UCSD-AML1 (cell line): ENCODE measurements at regions not wholly inside any gene's neighbourhood (a gene's known extent, or its start where the extent isn't known, plus 50 kb on each side); places are given as distances from the start of the nearest gene placed in this dataset.
"Not testable (repeated sequence)": the region's sequence is repeated elsewhere in the genome, so short reads cannot be mapped to it uniquely, and the experiment has no call there.

Experiments used
- DNase-seq: peaks from one replicate; lab custom pipeline; 2025; ENCODE audit not compliant: unreplicated experiment; lab: John Stamatoyannopoulos, UW

- no peak for DNase-seq
Observed at GRCh38 chr2:20499387-20499786, 52.5 kb downstream of the RHOB start.

- DNase-seq: no peak
Observed at GRCh38 chr2:20501974-20502373, 55.1 kb downstream of the RHOB start.

- DNase-seq: not testable (repeated sequence)
Observed at GRCh38 chr2:20502496-20502895, 55.6 kb downstream of the RHOB start.

- no peak for DNase-seq
Observed at GRCh38 chr2:20504174-20504573, 57.3 kb downstream of the RHOB start.

- DNase-seq: no peak
Observed at GRCh38 chr2:20506201-20506685, 59.4 kb downstream of the RHOB start.

- no peak for DNase-seq
Observed at GRCh38 chr2:20507166-20507692, 60.4 kb downstream of the RHOB start.

GRCh38 chr2:20507711-20508110, 60.8 kb downstream of the RHOB start:
- no peak for DNase-seq

GRCh38 chr2:20509301-20509769, 62.5 kb downstream of the RHOB start:
- DNase-seq: no peak

- DNase-seq: no peak
Observed at GRCh38 chr2:20509770-20510490, 63.1 kb downstream of the RHOB start.

GRCh38 chr2:20511130-20511529, 64.3 kb downstream of the RHOB start:
- no peak for DNase-seq

GRCh38 chr2:20512061-20512605, 65.3 kb downstream of the RHOB start:
- no peak for DNase-seq

- no peak for DNase-seq
Observed at GRCh38 chr2:20513946-20514345, 67.1 kb downstream of the RHOB start.

GRCh38 chr2:20514596-20515269, 67.9 kb downstream of the RHOB start:
- no peak for DNase-seq

- no peak for DNase-seq
Observed at GRCh38 chr2:20515290-20516220, 68.7 kb downstream of the RHOB start.

GRCh38 chr2:20516291-20516645, 69.4 kb downstream of the RHOB start:
- no peak for DNase-seq

- no peak for DNase-seq
Observed at GRCh38 chr2:20516646-20517341, 69.9 kb downstream of the RHOB start.

GRCh38 chr2:20519309-20519708, 72.4 kb downstream of the RHOB start:
- DNase-seq: no peak

GRCh38 chr2:20520128-20520527, 73.3 kb downstream of the RHOB start:
- no peak for DNase-seq

GRCh38 chr2:20521193-20521592, 74.3 kb downstream of the RHOB start:
- DNase-seq: no peak

GRCh38 chr2:20521682-20522189, 74.9 kb downstream of the RHOB start:
- DNase-seq: no peak
